Gastrocnemius medialis (tissue), 4 donors: ENCODE measurements at regions not wholly inside any gene's neighbourhood (a gene's known extent, or its start where the extent isn't known, plus 50 kb on each side); places are given as distances from the start of the nearest gene placed in this dataset.

ENCODE experiments used
- CTCF ChIP-seq, 5 experiments: fragments of 450-650 bp in 3 of 5; fragments of 200-600 bp in 2 of 5; sonication (generic) in 2 of 5; IDR thresholded peaks in 4 of 5; conservative IDR thresholded peaks in 1 of 5; 1 replicate in 4 of 5; 2 replicates in 1 of 5; pipeline ENCODE4 v1.5.1; 2016 to 2019; ENCODE audit warnings: antibody characterized with exemption in 5 of 5, mild to moderate bottlenecking in 3 of 5, moderate library complexity in 3 of 5
- POLR2A ChIP-seq, 2 donors: fragments of 450-650 bp; IDR thresholded peaks; one replicate each; pipeline ENCODE4 v1.6.1; 2017; ENCODE audit warnings: antibody characterized with exemption in 2 of 2, mild to moderate bottlenecking in 2 of 2, moderate library complexity in 2 of 2

DNA sequence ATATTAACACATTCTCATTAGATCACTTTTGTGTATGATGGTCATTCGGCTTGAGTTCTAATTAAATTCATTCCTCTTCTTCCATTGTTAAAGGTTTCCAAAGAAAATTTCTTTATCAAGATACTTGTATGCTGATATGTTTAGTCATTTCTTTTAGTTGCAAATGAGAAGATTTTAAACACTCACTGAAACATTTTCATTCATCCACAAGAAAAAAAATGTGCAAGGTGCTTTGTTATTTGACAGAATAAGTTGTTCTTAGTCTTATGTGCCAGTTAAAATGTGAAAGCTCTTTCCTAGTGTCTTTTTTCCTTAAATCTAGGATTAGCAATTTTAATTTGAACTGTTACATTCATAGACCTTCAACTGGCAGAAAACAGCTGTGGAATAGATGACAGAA is 727.0 kb upstream of the NEGR1 start:
- TF ChIP-seq CTCF (IDR thresholded peaks at IDR 0.05 in 4 of 5, conservative IDR thresholded peaks at IDR 0.05 in 1 of 5), result no peak
- TF ChIP-seq POLR2A (IDR thresholded peaks at IDR 0.05), result no peak
